ENCODE measurements at regions not wholly inside any gene's neighbourhood (a gene's known extent, or its start where the extent isn't known, plus 50 kb on each side); places are given as distances from the start of the nearest gene placed in this dataset.

DNA sequence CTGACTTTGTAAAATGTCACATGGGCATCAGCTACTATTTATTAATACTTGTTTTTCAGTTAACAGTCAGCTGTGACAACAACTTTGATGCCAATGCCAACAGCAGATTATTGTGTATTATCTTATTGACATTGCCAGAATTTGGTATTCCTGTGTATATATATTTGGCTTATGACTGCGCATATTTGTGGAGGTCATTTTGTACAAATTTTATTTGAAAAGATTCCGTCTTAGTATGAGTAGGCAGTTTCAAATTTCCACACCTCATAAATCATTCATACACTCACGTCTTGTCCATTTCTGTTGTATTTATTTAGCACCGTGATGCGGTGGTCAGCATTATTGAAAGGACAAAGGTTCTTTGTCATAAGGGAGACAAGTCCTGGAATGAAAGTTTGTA lies 558.2 kb upstream of the NDST4 start:
- TF ChIP-seq, protein P1, sequence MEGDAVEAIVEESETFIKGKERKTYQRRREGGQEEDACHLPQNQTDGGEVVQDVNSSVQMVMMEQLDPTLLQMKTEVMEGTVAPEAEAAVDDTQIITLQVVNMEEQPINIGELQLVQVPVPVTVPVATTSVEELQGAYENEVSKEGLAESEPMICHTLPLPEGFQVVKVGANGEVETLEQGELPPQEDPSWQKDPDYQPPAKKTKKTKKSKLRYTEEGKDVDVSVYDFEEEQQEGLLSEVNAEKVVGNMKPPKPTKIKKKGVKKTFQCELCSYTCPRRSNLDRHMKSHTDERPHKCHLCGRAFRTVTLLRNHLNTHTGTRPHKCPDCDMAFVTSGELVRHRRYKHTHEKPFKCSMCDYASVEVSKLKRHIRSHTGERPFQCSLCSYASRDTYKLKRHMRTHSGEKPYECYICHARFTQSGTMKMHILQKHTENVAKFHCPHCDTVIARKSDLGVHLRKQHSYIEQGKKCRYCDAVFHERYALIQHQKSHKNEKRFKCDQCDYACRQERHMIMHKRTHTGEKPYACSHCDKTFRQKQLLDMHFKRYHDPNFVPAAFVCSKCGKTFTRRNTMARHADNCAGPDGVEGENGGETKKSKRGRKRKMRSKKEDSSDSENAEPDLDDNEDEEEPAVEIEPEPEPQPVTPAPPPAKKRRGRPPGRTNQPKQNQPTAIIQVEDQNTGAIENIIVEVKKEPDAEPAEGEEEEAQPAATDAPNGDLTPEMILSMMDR (IDR thresholded peaks at IDR 0.05), result no peak
- TF ChIP-seq POLR2AphosphoS5 (IDR thresholded peaks at IDR 0.05) (no peak), POLR2A (IDR thresholded peaks at IDR 0.05) (no peak)

Data from sigmoid colon (tissue), 4 donors.